OCI-LY1 (cell line): ENCODE measurements at regions not wholly inside any gene's neighbourhood (a gene's known extent, or its start where the extent isn't known, plus 50 kb on each side); places are given as distances from the start of the nearest gene placed in this dataset.

Experiments used
- H2AFZ ChIP-seq: fragments of 200-600 bp; sonication (generic), shearing (Covaris generic); 2 replicates; pipeline ENCODE4 v1.6.0; 2014; ENCODE audit warnings: antibody characterized with exemption, mild to moderate bottlenecking, low read length
- H3F3A ChIP-seq: fragments of 200-600 bp; sonication (generic), shearing (Covaris generic); 2 replicates; pipeline ENCODE4 v1.6.0; 2014; ENCODE audit warnings: mild to moderate bottlenecking, antibody characterized with exemption, low read length, moderate library complexity; ENCODE audit not compliant: insufficient read depth
- H3K27ac ChIP-seq: fragments of 200-600 bp; sonication (generic); 2 replicates; pipeline ENCODE4 v1.5.1; 2014; ENCODE audit warnings: low read length, mixed run types, mild to moderate bottlenecking, low read depth; ENCODE audit not compliant: poor library complexity, severe bottlenecking
- H3K27me3 ChIP-seq: fragments of 200-600 bp; sonication (generic); 2 replicates; pipeline ENCODE4 v1.6.0; 2014; ENCODE audit warnings: antibody characterized with exemption, mild to moderate bottlenecking, low read length, moderate library complexity; ENCODE audit not compliant: insufficient read depth
- H3K36me3 ChIP-seq: fragments of 200-600 bp; sonication (generic); 2 replicates; pipeline ENCODE4 v1.6.1; 2014; ENCODE audit warnings: mild to moderate bottlenecking, antibody characterized with exemption, low read length, moderate library complexity, mixed read lengths; ENCODE audit not compliant: insufficient read depth
- H3K4me1 ChIP-seq: fragments of 200-600 bp; sonication (generic); 2 replicates; pipeline ENCODE4 v1.5.1; 2014; ENCODE audit warnings: mild to moderate bottlenecking, low read length, moderate library complexity; ENCODE audit not compliant: insufficient read depth, severe bottlenecking
- H3K4me2 ChIP-seq: fragments of 200-600 bp; sonication (generic), shearing (Covaris generic); 2 replicates; pipeline ENCODE4 v1.6.1; 2014; ENCODE audit warnings: low read length
- H3K4me3 ChIP-seq: fragments of 200-600 bp; sonication (generic); 2 replicates; pipeline ENCODE4 v1.5.1; 2014; ENCODE audit warnings: low read length, low read depth, mild to moderate bottlenecking, mixed read lengths; ENCODE audit not compliant: poor library complexity, severe bottlenecking
- H3K79me2 ChIP-seq: fragments of 200-600 bp; shearing (Covaris generic); 2 replicates; pipeline ENCODE4 v1.6.1; 2016; ENCODE audit warnings: mixed run types, low read length, mixed read lengths; ENCODE audit not compliant: insufficient read depth
- H3K9ac ChIP-seq: fragments of 200-600 bp; sonication (generic), shearing (Covaris generic); 2 replicates; pipeline ENCODE4 v1.6.1; 2014; ENCODE audit warnings: mild to moderate bottlenecking, low read length, mixed read lengths
- H3K9me2 ChIP-seq: fragments of 200-600 bp; sonication (generic), shearing (Covaris generic); 2 replicates; pipeline ENCODE4 v1.6.1; 2014; ENCODE audit warnings: low read depth, mild to moderate bottlenecking, low read length, mixed read lengths
- H3K9me3 ChIP-seq: fragments of 200-600 bp; shearing (Covaris generic); 2 replicates; pipeline ENCODE4 v1.6.1; 2014; ENCODE audit warnings: low read length, mixed read lengths
- H4K20me1 ChIP-seq: fragments of 200-600 bp; sonication (generic), shearing (Covaris generic); 2 replicates; pipeline ENCODE4 v1.6.0; 2016; ENCODE audit warnings: mild to moderate bottlenecking, low read length; ENCODE audit not compliant: insufficient read depth
- CTCF ChIP-seq: fragments of 200-600 bp; sonication (generic), shearing (Covaris generic); IDR thresholded peaks from 2 replicates; pipeline ENCODE4 v1.5.1; 2017; ENCODE audit warnings: mild to moderate bottlenecking, antibody characterized with exemption, low read length, moderate library complexity, mixed read lengths
- EZH2 ChIP-seq: fragments of 200-600 bp; sonication (generic), shearing (Covaris generic); IDR thresholded peaks from 2 replicates; pipeline ENCODE4 v1.8.0; 2017; ENCODE audit warnings: borderline replicate concordance, mixed run types, mild to moderate bottlenecking, antibody characterized with exemption, low read length, moderate library complexity, mixed read lengths

DNA sequence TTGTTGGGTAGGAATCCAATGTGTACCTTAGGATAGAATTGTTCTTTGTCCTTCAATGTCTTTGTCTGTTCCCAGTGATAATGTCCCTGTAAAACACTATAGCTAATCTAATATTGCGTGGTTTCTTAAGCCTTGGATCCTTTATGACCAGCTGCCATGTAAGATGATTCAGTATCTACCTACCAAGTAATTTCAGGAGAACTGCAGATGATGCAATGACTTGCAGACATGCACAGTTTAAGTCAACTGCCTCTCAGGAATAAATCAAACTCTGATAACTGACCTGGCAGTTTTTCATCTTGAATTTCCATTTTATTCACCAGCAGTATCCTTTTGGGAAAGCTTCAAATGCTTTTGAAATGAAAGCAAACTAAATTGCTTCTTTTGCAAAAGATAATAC, 157.8 kb downstream of the TPBG start:
- H3K9ac ChIP-seq: no peak overlapping the region
- H3K9me2 ChIP-seq: no peaks in the 10 kb centered on the region
- H3K4me2 ChIP-seq: no peak overlapping the region
- H3K4me1 ChIP-seq: no peaks in the 10 kb centered on the region
- no peaks in the 10 kb centered on the region for H3K27me3 ChIP-seq
- no peak overlapping the region for H3K4me3 ChIP-seq
- no peaks in the 10 kb centered on the region for H3K9me3 ChIP-seq
- H3K27ac ChIP-seq: no peak overlapping the region
- no peak for TF ChIP-seq CTCF
- TF ChIP-seq EZH2: no peak
- H4K20me1 ChIP-seq: no peaks in the 10 kb centered on the region
- H3K79me2 ChIP-seq: no peaks in the 10 kb centered on the region
- H2AFZ ChIP-seq: no peak overlapping the region
- H3F3A ChIP-seq: no peaks in the 10 kb centered on the region
- H3K36me3 ChIP-seq: no peaks in the 10 kb centered on the region

GRCh38 chr6:82521861-82522260, 158.2 kb downstream of the TPBG start:
- TF ChIP-seq CTCF (no peak), EZH2 (no peak)

GRCh38 chr6:82524031-82524430, 160.4 kb downstream of the TPBG start:
- H3K4me3 ChIP-seq: no peak overlapping the region
- no peaks in the 10 kb centered on the region for H3K79me2 ChIP-seq
- H3F3A ChIP-seq: no peaks in the 10 kb centered on the region
- H2AFZ ChIP-seq: no peak overlapping the region
- no peak overlapping the region for H3K4me2 ChIP-seq
- H3K36me3 ChIP-seq: no peaks in the 10 kb centered on the region
- TF ChIP-seq EZH2 (no peak), CTCF (no peak)
- H3K27ac ChIP-seq: no peak overlapping the region
- H3K4me1 ChIP-seq: no peaks in the 10 kb centered on the region
- no peaks in the 10 kb centered on the region for H3K27me3 ChIP-seq
- no peaks in the 10 kb centered on the region for H3K9me2 ChIP-seq
- no peaks in the 10 kb centered on the region for H3K9me3 ChIP-seq
- no peaks in the 10 kb centered on the region for H4K20me1 ChIP-seq
- H3K9ac ChIP-seq: no peak overlapping the region

More at GRCh38 chr6:82521861-82522260, 158.2 kb downstream of the TPBG start:
- Histone ChIP-seq H3K4me2 (no peak overlapping the region), H3F3A (no peaks in the 10 kb centered on the region), H4K20me1 (no peaks in the 10 kb centered on the region), H2AFZ (no peak overlapping the region), H3K27ac (no peak overlapping the region), H3K4me1 (no peaks in the 10 kb centered on the region), H3K9ac (no peak overlapping the region), H3K27me3 (no peaks in the 10 kb centered on the region), H3K36me3 (no peaks in the 10 kb centered on the region), H3K9me3 (no peaks in the 10 kb centered on the region), H3K4me3 (no peak overlapping the region), H3K79me2 (no peaks in the 10 kb centered on the region), H3K9me2 (no peaks in the 10 kb centered on the region)
